Activated naive CD8-positive, alpha-beta T cell treated with anti-CD3 and anti-CD28 coated beads, Interleukin-2, amount 10 ng/mL, durations not matched to agents 7 days and 5 days (primary cell): ENCODE measurements at regions not wholly inside any gene's neighbourhood (a gene's known extent, or its start where the extent isn't known, plus 50 kb on each side); places are given as distances from the start of the nearest gene placed in this dataset.

Experiments used
- ATAC-seq: fragments of 150-1000 bp; cut with Tn5 transposase; one replicate; pipeline ENCODE4 v1.10.0; 2021; ENCODE audit warnings: low read depth, moderate library complexity
- POLR2A ChIA-PET: fragments of 350-600 bp; sonication (Branson Sonifier 250); formaldehyde crosslinking; loops from one replicate; lab custom pipeline; 2021; ENCODE audit warnings: antibody characterized with exemption; lab: Charles Lee
- DNase-seq: peaks from one replicate; pipeline ENCODE4 v3.0.0; 2021
- H3K27ac Mint-ChIP-seq: one replicate; pipeline ENCODE4 v1.8.0; 2022; ENCODE audit warnings: mild to moderate bottlenecking, mixed read lengths
- H3K27me3 Mint-ChIP-seq: one replicate; pipeline ENCODE4 v1.8.0; 2022; ENCODE audit warnings: mild to moderate bottlenecking, moderate library complexity, mixed read lengths
- H3K36me3 Mint-ChIP-seq: one replicate; pipeline ENCODE4 v1.8.0; 2021; ENCODE audit warnings: mild to moderate bottlenecking, mixed read lengths
- H3K4me1 Mint-ChIP-seq: one replicate; pipeline ENCODE4 v1.8.0; 2021; ENCODE audit warnings: mixed read lengths
- H3K4me3 Mint-ChIP-seq: one replicate; pipeline ENCODE4 v1.8.0; 2022; ENCODE audit warnings: mild to moderate bottlenecking, moderate library complexity, mixed read lengths
- H3K9me3 Mint-ChIP-seq: one replicate; pipeline ENCODE4 v1.8.0; 2021; ENCODE audit warnings: mixed read lengths

GRCh38 chr9:88749420-88749819 lies 214.4 kb downstream of the NXNL2 start:
- ATAC-seq (no peak), DNase-seq (no peak)
- no peak overlapping the region for H3K27ac Mint-ChIP-seq
- POLR2A ChIA-PET, result no interaction called here
- H3K4me3 Mint-ChIP-seq, result no peak overlapping the region
- H3K4me1 Mint-ChIP-seq, result no peaks in the 10 kb centered on the region
- H3K9me3 Mint-ChIP-seq, result no peaks in the 10 kb centered on the region
- no peaks in the 10 kb centered on the region for H3K36me3 Mint-ChIP-seq
- no peaks in the 10 kb centered on the region for H3K27me3 Mint-ChIP-seq

GRCh38 chr9:88750832-88751360 lies 215.9 kb downstream of the NXNL2 start:
- Mint-ChIP-seq H3K9me3 (no peaks in the 10 kb centered on the region), H3K36me3 (no peaks in the 10 kb centered on the region), H3K4me1 (no peaks in the 10 kb centered on the region), H3K27ac (no peak overlapping the region), H3K27me3 (no peaks in the 10 kb centered on the region), H3K4me3 (no peak overlapping the region)
- ATAC-seq (no peak), DNase-seq (no peak)
- POLR2A ChIA-PET, result no interaction called here

- Mint-ChIP-seq H3K4me3 (no peak overlapping the region), H3K27me3 (peaks cover 2% of the 10 kb centered on the region), H3K36me3 (no peaks in the 10 kb centered on the region), H3K27ac (no peak overlapping the region), H3K4me1 (no peaks in the 10 kb centered on the region), H3K9me3 (no peaks in the 10 kb centered on the region)
- ATAC-seq (no peak), DNase-seq (no peak)
- POLR2A ChIA-PET, result no interaction called here
Observed at GRCh38 chr9:88751781-88752180, 216.8 kb downstream of the NXNL2 start.

- H3K9me3 Mint-ChIP-seq, result no peaks in the 10 kb centered on the region
- POLR2A ChIA-PET, result no interaction called here
Observed at GRCh38 chr9:88753691-88754367, 218.9 kb downstream of the NXNL2 start.

GRCh38 chr9:88754452-88754851 lies 219.5 kb downstream of the NXNL2 start:
- peaks cover 7% of the 10 kb centered on the region for H3K27me3 Mint-ChIP-seq
- no peak for ATAC-seq
- POLR2A ChIA-PET, result no interaction called here

More at GRCh38 chr9:88753691-88754367, 218.9 kb downstream of the NXNL2 start:
- DNase-seq, result no peak
- Mint-ChIP-seq H3K27me3 (peaks cover 3% of the 10 kb centered on the region), H3K36me3 (no peaks in the 10 kb centered on the region), H3K4me1 (no peaks in the 10 kb centered on the region), H3K4me3 (no peak overlapping the region), H3K27ac (no peak overlapping the region)
- no peak for ATAC-seq

GRCh38 chr9:88754886-88755285 lies 219.9 kb downstream of the NXNL2 start:
- no peaks in the 10 kb centered on the region for H3K9me3 Mint-ChIP-seq
- H3K36me3 Mint-ChIP-seq, result no peaks in the 10 kb centered on the region
- POLR2A ChIA-PET, result no interaction called here
- peaks cover 10% of the 10 kb centered on the region for H3K27me3 Mint-ChIP-seq
- ATAC-seq, result no peak
- DNase-seq, result no peak
- no peak overlapping the region for H3K4me3 Mint-ChIP-seq
- no peaks in the 10 kb centered on the region for H3K4me1 Mint-ChIP-seq
- no peak overlapping the region for H3K27ac Mint-ChIP-seq

More at GRCh38 chr9:88754452-88754851, 219.5 kb downstream of the NXNL2 start:
- no peak for DNase-seq
- Mint-ChIP-seq H3K4me3 (no peak overlapping the region), H3K4me1 (no peaks in the 10 kb centered on the region), H3K27ac (no peak overlapping the region), H3K9me3 (no peaks in the 10 kb centered on the region), H3K36me3 (no peaks in the 10 kb centered on the region)

GRCh38 chr9:88757406-88758010 lies 222.5 kb downstream of the NXNL2 start:
- no peaks in the 10 kb centered on the region for H3K4me1 Mint-ChIP-seq
- peaks cover 20% of the 10 kb centered on the region for H3K27me3 Mint-ChIP-seq
- no peaks in the 10 kb centered on the region for H3K36me3 Mint-ChIP-seq
- no peaks in the 10 kb centered on the region for H3K9me3 Mint-ChIP-seq
- no peak overlapping the region for H3K27ac Mint-ChIP-seq
- POLR2A ChIA-PET, result no interaction called here
- DNase-seq (no peak), ATAC-seq (no peak)
- no peak overlapping the region for H3K4me3 Mint-ChIP-seq

GRCh38 chr9:88759364-88759763 lies 224.4 kb downstream of the NXNL2 start:
- no peak overlapping the region for H3K27ac Mint-ChIP-seq
- H3K9me3 Mint-ChIP-seq, result no peaks in the 10 kb centered on the region
- no peak for DNase-seq
- POLR2A ChIA-PET, result no interaction called here
- no peak overlapping the region for H3K4me3 Mint-ChIP-seq
- ATAC-seq, result no peak
- H3K4me1 Mint-ChIP-seq, result no peaks in the 10 kb centered on the region
- H3K36me3 Mint-ChIP-seq, result no peaks in the 10 kb centered on the region
- peaks cover 27% of the 10 kb centered on the region for H3K27me3 Mint-ChIP-seq

GRCh38 chr9:88766778-88767503 lies 224.3 kb upstream of the S1PR3 start:
- POLR2A ChIA-PET, result no interaction called here
- Mint-ChIP-seq H3K4me3 (no peak overlapping the region), H3K27me3 (peaks cover 20% of the 10 kb centered on the region), H3K9me3 (no peaks in the 10 kb centered on the region), H3K4me1 (no peaks in the 10 kb centered on the region), H3K27ac (no peak overlapping the region), H3K36me3 (no peaks in the 10 kb centered on the region)
- ATAC-seq (no peak), DNase-seq (no peak)

GRCh38 chr9:88767504-88767790 lies 223.8 kb upstream of the S1PR3 start:
- Mint-ChIP-seq H3K27me3 (peaks cover 18% of the 10 kb centered on the region), H3K36me3 (no peaks in the 10 kb centered on the region), H3K4me3 (no peak overlapping the region), H3K4me1 (no peaks in the 10 kb centered on the region), H3K27ac (no peak overlapping the region), H3K9me3 (no peaks in the 10 kb centered on the region)
- POLR2A ChIA-PET, result no interaction called here
- ATAC-seq (no peak), DNase-seq (no peak)

GRCh38 chr9:88772575-88772974 lies 218.7 kb upstream of the S1PR3 start:
- POLR2A ChIA-PET, result no interaction called here
- Mint-ChIP-seq H3K36me3 (no peaks in the 10 kb centered on the region), H3K4me3 (no peak overlapping the region), H3K27ac (no peak overlapping the region), H3K9me3 (no peaks in the 10 kb centered on the region), H3K4me1 (peaks cover 2% of the 10 kb centered on the region), H3K27me3 (peaks cover 7% of the 10 kb centered on the region)
- ATAC-seq, result no peak
- DNase-seq, result no peak

- Mint-ChIP-seq H3K9me3 (no peaks in the 10 kb centered on the region), H3K36me3 (no peaks in the 10 kb centered on the region), H3K27ac (no peak overlapping the region), H3K27me3 (peaks cover 7% of the 10 kb centered on the region), H3K4me3 (no peak overlapping the region), H3K4me1 (peaks cover 3% of the 10 kb centered on the region)
- ATAC-seq, result no peak
- no peak for DNase-seq
- POLR2A ChIA-PET, result no interaction called here
Observed at GRCh38 chr9:88773126-88773525, 218.1 kb upstream of the S1PR3 start.

GRCh38 chr9:88773627-88774244 lies 217.5 kb upstream of the S1PR3 start:
- no peaks in the 10 kb centered on the region for H3K36me3 Mint-ChIP-seq
- POLR2A ChIA-PET, result no interaction called here
- H3K27ac Mint-ChIP-seq, result no peak overlapping the region
- peaks cover 3% of the 10 kb centered on the region for H3K4me1 Mint-ChIP-seq
- no peak for ATAC-seq
- H3K9me3 Mint-ChIP-seq, result no peaks in the 10 kb centered on the region
- peaks cover 7% of the 10 kb centered on the region for H3K27me3 Mint-ChIP-seq
- no peak overlapping the region for H3K4me3 Mint-ChIP-seq
- DNase-seq, result no peak
